HG02571 (cell line): ENCODE measurements at regions not wholly inside any gene's neighbourhood (a gene's known extent, or its start where the extent isn't known, plus 50 kb on each side); places are given as distances from the start of the nearest gene placed in this dataset.
"Not testable (repeated sequence)": the region's sequence is repeated elsewhere in the genome, so short reads cannot be mapped to it uniquely, and the experiment has no call there.

Experiments used
- ATAC-seq: cut with Tn5 transposase; IDR thresholded peaks from one replicate; pipeline ENCODE4 v1.9.1; 2021; ENCODE audit warnings: mild to moderate bottlenecking, moderate library complexity; ENCODE audit not compliant: unreplicated experiment

- no peak for ATAC-seq
Measured at GRCh38 chr9:22170556-22170955, 161.5 kb upstream of the CDKN2B start.

DNA sequence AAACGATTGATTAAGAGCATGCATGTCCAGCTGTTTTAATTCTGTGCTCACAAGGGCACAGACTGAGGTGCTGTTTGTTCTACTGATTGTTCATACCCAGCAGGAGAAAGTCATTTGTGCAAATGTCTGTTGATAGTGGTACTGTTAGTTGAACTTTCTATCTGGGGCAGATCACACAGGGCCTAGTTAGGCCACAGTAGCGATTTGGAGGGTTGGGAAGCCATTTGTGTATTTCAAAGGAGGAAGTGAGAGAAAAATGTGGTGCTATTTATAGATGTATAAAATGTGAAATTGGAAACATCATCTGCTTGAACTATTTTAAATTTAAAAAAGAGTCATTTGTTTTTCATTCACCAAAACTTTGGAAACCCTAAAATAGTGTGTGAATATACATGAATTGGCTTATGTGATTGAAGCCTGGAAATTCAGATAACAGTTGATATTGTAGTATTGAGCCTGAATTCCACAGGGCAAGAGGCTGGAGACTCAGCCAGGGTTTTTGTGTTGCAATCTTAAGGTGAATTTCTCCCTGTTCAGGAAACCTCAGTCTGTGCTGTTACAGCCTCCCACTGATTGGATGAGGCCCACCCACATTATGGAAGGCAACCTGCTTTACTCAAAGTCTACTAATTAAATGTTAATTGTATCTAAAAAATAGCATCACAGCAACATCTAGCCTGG is 162.0 kb upstream of the CDKN2B start:
- ATAC-seq, result no peak

GRCh38 chr9:22171691-22172090 is 162.6 kb upstream of the CDKN2B start:
- no peak for ATAC-seq

DNA sequence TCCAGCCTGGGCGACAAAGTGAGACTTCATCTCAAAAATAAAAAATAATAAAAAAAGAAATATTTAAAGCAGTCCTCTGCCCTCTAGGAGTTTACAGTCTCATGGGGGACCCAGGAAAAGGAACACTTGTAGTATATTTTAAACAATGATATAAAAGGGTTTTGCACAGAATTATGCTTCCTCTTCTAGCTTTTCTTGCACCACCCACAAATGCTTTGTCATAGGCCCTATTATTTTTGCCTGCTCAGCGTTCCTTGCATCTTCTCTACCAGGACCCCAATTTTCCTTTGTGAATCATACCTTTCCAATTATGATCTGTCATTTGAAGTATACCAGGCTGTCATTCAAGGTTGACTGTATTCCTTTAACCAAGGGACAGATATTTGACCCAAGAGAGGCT is 164.8 kb upstream of the CDKN2B start:
- no peak for ATAC-seq

- ATAC-seq, result no peak
Measured at GRCh38 chr9:22175972-22176545, 167.0 kb upstream of the CDKN2B start.

- ATAC-seq, result not testable (repeated sequence)
Measured at GRCh38 chr9:22181021-22181420, 171.9 kb upstream of the CDKN2B start.

DNA sequence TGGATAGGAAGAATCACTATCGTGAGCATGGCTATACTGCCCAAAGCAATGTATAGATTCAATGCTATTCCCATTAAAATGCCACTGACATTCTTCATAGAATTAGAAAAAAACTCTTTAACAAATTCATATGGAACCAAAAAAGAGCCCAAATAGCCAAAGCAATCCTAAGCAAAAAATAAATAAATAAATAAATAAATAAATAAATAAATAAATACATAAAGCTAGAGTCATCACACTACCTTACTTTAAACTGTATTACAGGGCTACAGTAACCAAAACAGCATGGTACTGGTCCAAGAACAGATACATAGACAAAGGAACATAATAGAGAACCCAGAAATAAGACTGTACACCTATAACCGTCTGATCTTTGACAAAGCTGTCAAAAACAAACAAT is 180.4 kb upstream of the CDKN2B start:
- no peak for ATAC-seq

GRCh38 chr9:22197000-22197399 is 187.9 kb upstream of the CDKN2B start:
- ATAC-seq, result not testable (repeated sequence)

DNA sequence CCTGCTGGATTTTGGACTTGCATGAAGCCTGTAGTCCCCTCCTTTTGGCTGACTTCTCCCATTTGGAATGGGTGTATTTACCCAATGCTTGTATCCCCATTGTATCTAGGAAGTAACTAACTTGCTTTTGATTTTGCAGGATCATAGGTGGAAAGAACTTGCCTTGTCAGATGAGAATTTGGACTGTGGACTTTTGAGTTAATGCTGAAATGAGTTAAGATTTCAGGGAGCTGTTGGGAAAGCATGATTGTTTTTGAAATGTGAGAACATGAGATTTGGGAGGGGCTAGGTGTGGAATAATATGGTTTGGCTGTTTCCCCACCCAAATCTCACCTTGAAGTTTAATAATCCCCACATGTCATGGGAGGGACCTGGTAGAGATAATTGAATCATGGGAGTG is 189.6 kb upstream of the CDKN2B start:
- ATAC-seq, result no peak

DNA sequence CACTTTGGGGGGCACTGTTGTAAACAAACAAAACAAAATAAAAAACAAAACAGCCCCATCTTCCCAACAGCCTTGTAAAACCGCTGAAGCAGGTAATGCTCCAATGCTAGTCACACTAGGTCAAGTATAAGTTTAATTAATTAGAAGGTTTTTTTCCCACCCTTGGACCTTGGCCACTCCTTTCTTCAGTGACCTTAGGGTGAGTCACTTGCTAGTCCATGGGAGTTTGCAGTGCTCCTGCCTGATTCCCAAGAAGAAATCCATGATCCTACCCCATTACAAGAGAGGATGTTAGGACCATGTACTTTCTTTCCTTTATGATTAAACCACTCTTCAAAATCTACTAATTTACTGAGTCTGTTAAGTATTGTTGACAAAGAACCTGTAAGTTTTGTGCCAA is 192.2 kb upstream of the CDKN2B start:
- no peak for ATAC-seq

DNA sequence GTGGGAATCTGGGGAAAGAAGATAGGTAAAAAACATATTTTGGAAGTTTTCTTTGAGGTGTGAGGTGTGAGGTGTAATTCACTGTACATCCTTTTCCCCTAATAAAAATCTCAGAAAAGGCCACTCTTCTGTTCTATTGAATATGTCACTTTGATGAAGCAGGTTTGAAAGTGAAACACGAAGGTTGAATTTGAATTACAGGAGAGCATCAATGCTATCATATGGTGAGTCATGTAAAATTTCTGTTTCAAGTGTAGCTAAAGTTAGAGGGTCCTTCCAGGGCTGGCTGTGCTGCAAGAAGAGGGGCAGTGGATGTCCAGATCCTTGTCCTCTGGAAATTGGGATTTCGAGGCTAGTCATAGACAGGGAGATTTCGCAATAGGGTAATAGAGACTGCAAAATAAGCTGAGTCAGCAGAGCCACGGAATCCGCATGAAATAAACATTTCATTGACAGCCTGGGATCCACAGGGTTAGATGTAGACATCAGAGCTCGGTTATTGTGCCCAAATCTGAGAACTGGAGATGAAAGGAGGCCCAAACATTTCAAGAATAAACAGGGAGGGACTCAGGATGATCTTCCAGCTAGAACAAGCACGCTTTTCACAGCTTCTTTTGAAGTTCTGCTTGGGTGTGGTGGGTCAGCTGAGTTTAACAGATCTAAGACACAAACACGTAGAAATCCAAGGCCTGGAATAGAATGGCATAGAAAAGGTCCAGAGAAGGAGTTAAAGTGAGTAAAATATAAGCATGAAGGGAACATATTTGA is 194.4 kb upstream of the CDKN2B start:
- ATAC-seq, result no peak

DNA sequence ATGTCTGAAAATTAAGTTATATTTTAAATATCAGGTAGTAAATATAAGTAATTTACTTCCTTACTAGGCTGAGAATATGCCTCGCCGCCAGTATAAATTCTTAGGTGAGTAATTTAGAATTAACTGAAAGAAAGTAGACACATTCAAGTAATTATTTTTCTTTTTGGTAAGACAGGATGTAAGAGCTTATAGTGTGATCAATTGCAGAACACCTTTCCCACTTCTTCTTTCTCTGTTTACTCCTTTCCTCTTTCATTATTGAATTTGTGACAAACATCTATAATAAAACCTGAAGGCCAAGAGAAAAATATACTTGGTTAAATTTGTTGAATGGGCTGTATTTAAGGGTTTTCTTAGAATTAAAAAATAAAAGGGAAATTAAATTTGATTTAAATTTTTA is 195.1 kb upstream of the CDKN2B start:
- no peak for ATAC-seq

DNA sequence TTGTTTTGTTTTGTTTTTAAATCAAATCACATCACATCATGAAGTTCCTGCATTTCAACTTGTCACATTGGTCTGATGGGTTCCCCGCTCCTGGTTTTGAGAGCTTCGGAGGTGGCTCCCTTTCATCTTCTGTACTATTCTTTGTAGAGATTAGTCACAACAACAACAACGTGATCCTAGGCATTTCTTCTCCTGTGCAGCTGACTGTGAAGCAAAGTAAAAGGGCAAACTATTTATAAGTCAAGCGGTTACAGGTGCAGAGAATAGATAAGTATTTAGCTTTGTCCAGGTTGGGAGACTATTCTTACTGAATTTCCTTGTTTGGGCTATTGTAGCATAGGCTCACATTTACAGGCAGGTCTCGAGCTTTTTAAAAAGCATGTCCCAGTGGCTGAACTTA is 197.7 kb upstream of the CDKN2B start:
- ATAC-seq, result no peak

DNA sequence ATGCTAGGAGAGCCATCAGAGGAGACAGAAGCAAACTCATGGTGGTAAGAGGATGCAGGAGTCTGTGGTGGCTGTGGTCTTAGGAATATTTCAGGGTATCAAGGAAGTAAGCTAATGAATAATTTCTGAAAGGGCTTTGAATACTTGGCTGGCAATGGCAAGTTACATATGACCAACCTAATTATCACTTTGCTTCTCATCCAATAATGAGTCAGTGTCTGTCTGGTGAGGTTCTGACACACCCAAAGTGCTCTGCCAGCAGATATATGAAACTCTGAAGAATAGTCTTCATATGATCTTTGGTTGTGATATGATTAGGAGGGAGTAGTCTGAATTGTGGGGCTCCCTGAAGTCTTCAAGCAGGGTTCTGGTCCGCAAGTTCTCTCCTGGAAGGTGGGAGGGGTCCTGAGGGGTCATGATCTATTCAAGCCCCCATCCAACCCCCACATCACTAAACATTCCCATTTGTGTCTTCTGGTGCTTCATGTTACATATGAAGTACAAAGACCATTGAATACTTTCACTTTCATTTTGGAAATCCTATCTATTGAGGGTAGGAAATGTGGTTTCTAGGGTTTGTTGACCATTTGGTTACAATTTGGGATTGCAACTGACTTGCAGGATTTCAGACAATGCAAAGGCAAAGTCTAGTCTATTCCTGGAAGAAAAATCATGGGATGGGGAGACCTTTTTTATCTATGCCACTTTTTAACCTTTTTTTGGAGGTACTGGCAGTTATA is 199.9 kb upstream of the CDKN2B start:
- ATAC-seq, result no peak

GRCh38 chr9:22210262-22210661 is 201.2 kb upstream of the CDKN2B start:
- ATAC-seq, result no peak

GRCh38 chr9:22210936-22211335 is 201.8 kb upstream of the CDKN2B start:
- ATAC-seq, result no peak

DNA sequence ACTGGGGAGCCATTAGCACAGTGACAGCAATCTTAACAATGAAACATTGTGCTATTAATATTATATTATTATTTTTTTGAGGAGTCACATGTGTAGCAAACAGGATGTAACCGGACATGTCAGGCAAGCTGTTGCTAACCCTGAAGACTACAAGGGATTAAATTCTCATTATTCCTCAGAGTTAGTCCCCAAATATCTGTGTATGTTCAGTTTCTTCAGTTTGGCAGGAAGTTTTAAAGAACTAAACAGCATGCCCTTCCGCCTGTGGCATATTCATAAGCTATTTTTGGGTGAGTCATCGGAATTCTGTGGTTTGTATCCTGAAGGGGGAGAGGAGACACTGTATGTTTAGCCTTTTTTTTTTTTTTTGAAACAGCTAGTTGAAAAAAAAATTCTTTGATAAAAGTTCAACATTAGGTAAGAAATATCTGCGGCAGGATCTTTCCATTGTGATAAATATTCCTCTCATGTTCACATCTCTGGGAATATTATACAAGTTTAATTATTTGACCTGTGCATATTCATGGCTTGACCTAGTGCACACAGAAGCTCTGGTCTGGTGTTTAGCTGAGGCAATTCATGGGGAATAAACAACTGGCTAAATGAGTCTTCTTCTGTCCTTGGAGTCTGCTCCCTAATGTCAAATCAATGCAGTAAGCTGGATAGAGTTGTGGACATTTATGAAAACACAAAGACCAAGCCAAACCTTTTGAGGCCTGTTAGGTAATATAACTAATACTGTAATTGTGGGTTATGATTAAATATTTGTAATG is 202.7 kb upstream of the CDKN2B start:
- ATAC-seq, result no peak

DNA sequence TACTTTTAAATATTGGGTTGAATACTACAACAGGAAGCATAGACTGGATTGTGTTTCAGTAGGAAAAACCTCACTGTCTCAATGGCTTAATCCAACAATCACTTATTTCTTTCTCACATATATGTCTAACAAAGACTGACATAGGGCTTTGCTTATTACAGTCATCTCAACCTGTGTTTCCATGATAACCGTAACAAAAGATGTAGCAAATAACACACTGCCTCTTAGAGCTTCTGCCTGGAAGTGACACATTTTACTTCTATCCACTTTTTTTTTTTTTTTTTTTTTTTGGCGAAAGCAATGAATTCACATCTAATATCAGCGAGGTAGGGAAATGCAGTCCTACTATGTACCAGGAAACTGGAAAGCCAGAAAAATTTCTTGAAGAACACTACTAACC is 204.9 kb upstream of the CDKN2B start:
- no peak for ATAC-seq

GRCh38 chr9:22214497-22215031 is 205.5 kb upstream of the CDKN2B start:
- no peak for ATAC-seq

DNA sequence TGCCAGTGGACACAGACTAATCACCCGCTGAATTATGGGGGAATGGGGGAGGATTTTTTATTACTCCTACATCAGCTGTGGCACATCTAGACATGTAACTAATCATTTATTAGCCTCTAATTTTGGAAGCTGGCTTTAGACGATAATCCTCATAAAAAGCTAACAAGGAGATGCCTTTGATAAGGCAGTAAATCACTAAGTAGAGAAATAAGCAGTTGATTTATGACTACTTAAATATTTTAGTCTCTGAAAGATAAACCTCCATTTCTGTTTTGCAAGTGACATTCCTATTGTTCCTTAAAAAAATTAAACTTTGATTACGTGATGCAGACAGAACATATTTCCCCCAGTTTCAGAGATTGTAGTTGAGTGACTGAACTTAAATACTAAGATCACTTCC is 206.4 kb upstream of the CDKN2B start:
- ATAC-seq, result no peak
